ENCODE measurements at regions not wholly inside any gene's neighbourhood (a gene's known extent, or its start where the extent isn't known, plus 50 kb on each side); places are given as distances from the start of the nearest gene placed in this dataset.

GRCh38 chr18:46344416-46345180, 240.4 kb downstream of the HAUS1 start:
- TF ChIP-seq, protein P1, sequence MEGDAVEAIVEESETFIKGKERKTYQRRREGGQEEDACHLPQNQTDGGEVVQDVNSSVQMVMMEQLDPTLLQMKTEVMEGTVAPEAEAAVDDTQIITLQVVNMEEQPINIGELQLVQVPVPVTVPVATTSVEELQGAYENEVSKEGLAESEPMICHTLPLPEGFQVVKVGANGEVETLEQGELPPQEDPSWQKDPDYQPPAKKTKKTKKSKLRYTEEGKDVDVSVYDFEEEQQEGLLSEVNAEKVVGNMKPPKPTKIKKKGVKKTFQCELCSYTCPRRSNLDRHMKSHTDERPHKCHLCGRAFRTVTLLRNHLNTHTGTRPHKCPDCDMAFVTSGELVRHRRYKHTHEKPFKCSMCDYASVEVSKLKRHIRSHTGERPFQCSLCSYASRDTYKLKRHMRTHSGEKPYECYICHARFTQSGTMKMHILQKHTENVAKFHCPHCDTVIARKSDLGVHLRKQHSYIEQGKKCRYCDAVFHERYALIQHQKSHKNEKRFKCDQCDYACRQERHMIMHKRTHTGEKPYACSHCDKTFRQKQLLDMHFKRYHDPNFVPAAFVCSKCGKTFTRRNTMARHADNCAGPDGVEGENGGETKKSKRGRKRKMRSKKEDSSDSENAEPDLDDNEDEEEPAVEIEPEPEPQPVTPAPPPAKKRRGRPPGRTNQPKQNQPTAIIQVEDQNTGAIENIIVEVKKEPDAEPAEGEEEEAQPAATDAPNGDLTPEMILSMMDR (IDR thresholded peaks at IDR 0.05; ENCODE audit: insufficient read depth, low read length, severe bottlenecking), result no peak
- Histone ChIP-seq H3K36me3 (ENCODE audit: control insufficient read depth, insufficient read depth, low read length) (no peaks in the 10 kb centered on the region), H3K27me3 (ENCODE audit: control insufficient read depth, insufficient read depth, low read length) (no peaks in the 10 kb centered on the region), H3K4me3 (ENCODE audit: low read depth, low read length) (no peak overlapping the region)
- FAIRE-seq, result no peak
- no peak for DNase-seq (ENCODE audit: low read depth)

DNA sequence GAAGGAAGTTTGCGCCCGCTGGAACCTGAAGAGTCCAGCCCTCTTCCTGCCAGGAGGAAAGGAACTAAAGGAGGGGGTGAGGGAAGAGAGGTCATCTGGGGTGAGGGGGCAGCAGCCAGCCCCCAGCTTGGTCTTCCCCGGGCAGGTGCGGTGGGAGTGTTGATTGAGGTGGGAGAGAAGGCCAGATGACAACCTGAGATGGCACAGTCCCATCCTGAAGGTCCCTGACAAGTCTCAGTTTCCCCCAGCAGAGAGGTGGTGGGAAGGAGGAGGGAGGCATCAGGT, 240.9 kb downstream of the HAUS1 start:
- Histone ChIP-seq H3K27me3 (ENCODE audit: control insufficient read depth, insufficient read depth, low read length) (no peaks in the 10 kb centered on the region), H3K36me3 (ENCODE audit: control insufficient read depth, insufficient read depth, low read length) (no peaks in the 10 kb centered on the region), H3K4me3 (ENCODE audit: low read depth, low read length) (no peak overlapping the region)
- DNase-seq (ENCODE audit: low read depth) (no peak), FAIRE-seq (no peak)
- TF ChIP-seq, protein P1 (IDR thresholded peaks at IDR 0.05; ENCODE audit: insufficient read depth, low read length, severe bottlenecking), result no peak

DNA sequence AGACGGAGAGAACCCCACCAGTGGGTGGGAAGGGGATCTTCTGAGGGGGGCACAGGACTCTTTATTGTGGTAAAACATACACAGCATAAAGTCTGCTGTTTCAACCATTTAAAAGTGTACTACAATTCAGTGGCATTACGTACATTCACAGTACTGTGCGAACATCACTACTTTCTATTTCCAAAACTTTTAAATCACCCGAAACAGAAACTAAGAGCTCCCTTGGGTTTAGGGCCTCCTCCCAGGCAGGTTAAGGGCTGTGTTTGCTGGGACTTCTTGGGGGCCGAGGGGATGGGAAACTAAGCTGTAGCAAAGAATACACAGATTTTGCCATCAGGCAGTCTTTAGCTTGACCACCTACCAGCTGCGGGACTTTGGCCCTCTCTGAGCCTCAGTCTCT, 242.0 kb downstream of the HAUS1 start:
- DNase-seq (ENCODE audit: low read depth) (no peak), FAIRE-seq (no peak)

GRCh38 chr18:46346896-46347630, 242.9 kb downstream of the HAUS1 start:
- peak; percentile 47 for FAIRE-seq
- Histone ChIP-seq H3K36me3 (ENCODE audit: control insufficient read depth, insufficient read depth, low read length) (no peaks in the 10 kb centered on the region), H3K27me3 (ENCODE audit: control insufficient read depth, insufficient read depth, low read length) (no peaks in the 10 kb centered on the region), H3K4me3 (ENCODE audit: low read depth, low read length) (no peak overlapping the region)
- no peak for DNase-seq (ENCODE audit: low read depth)
- TF ChIP-seq, protein P1 (IDR thresholded peaks at IDR 0.05; ENCODE audit: insufficient read depth, low read length, severe bottlenecking), result no peak

More for the DNA sequence above, 242.0 kb downstream of the HAUS1 start:
- TF ChIP-seq, protein P1 (IDR thresholded peaks at IDR 0.05; ENCODE audit: insufficient read depth, low read length, severe bottlenecking), result no peak
- no peak overlapping the region for H3K4me3 ChIP-seq (ENCODE audit: low read depth, low read length)
- H3K36me3 ChIP-seq (ENCODE audit: control insufficient read depth, insufficient read depth, low read length), result no peaks in the 10 kb centered on the region
- H3K27me3 ChIP-seq (ENCODE audit: control insufficient read depth, insufficient read depth, low read length), result no peaks in the 10 kb centered on the region

DNA sequence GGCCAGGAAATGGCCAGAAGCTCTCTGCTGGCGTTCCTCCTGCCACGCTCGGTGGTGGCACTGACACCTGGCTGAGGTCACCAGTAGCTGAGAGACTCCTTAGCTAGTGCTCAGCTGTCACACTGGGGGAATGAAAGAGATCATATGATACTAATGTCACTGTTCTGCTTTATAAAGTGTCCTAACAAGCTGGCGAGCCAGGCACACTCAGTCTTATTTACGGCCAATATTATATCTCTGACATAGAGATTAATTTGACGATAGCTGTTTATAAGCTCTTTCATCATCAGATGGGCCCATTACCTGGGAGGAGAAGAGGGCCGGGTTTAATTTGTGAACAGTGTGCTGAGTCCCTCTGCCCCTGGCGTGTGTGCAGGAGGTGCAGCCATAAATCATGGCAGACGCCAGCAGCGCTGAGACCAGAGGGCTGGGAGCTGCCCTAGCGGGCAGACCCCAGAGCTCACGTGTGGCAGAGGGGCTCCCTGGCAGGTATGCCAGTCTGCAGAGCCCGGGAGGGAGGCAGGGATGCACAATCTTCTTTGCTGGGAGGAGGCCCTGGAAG, 246.5 kb downstream of the HAUS1 start:
- FAIRE-seq, result no peak
- Histone ChIP-seq H3K4me3 (ENCODE audit: low read depth, low read length) (no peak overlapping the region), H3K36me3 (ENCODE audit: control insufficient read depth, insufficient read depth, low read length) (peaks cover 1% of the 10 kb centered on the region), H3K27me3 (ENCODE audit: control insufficient read depth, insufficient read depth, low read length) (no peaks in the 10 kb centered on the region)
- TF ChIP-seq, protein P1 (IDR thresholded peaks at IDR 0.05; ENCODE audit: insufficient read depth, low read length, severe bottlenecking), result no peak
- DNase-seq (ENCODE audit: low read depth), result no peak
